Keratinocyte (primary cell): ENCODE measurements at regions not wholly inside any gene's neighbourhood (a gene's known extent, or its start where the extent isn't known, plus 50 kb on each side); places are given as distances from the start of the nearest gene placed in this dataset.

Experiments
- EZH2 ChIP-seq: IDR thresholded peaks from one replicate; pipeline ENCODE4 v1.6.1; 2012; ENCODE audit warnings: inconsistent platforms, mild to moderate bottlenecking, low read length, moderate library complexity
- TF ChIP-seq, protein P1 (sequence below), 3 experiments: IDR thresholded peaks in 1 of 3; conservative IDR thresholded peaks in 1 of 3; optimal IDR thresholded peaks in 1 of 3; 2 replicates in 2 of 3; 3 replicates in 1 of 3; pipeline versions ENCODE3 to v1.5.1; 2011; ENCODE audit warnings: low read length in 3 of 3, mild to moderate bottlenecking in 3 of 3, moderate library complexity in 2 of 3, control low read depth in 1 of 3, inconsistent platforms in 1 of 3; ENCODE audit not compliant: insufficient read depth in 2 of 3; ENCODE audit errors: extremely low read depth in 1 of 3

DNA sequence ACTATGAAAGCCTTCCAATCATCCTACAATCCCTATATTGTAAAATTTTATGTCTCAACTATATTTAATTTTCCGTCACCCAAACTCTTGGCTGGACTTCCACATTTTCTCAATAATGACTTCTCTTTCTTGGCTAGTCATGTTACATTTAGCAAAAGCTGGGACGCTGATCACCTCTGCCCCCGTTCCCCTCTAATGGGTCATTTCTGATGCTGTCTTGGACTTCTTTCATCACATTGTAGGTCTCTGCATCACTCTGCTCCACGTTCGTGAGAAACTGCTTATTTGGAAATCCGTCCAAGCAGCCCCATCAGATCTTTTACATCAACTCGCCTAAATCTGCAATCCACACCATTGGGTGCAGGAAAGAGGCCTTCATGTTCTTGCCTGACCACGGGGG is 203.8 kb downstream of the MYLK4 start:
- TF ChIP-seq, protein P1, sequence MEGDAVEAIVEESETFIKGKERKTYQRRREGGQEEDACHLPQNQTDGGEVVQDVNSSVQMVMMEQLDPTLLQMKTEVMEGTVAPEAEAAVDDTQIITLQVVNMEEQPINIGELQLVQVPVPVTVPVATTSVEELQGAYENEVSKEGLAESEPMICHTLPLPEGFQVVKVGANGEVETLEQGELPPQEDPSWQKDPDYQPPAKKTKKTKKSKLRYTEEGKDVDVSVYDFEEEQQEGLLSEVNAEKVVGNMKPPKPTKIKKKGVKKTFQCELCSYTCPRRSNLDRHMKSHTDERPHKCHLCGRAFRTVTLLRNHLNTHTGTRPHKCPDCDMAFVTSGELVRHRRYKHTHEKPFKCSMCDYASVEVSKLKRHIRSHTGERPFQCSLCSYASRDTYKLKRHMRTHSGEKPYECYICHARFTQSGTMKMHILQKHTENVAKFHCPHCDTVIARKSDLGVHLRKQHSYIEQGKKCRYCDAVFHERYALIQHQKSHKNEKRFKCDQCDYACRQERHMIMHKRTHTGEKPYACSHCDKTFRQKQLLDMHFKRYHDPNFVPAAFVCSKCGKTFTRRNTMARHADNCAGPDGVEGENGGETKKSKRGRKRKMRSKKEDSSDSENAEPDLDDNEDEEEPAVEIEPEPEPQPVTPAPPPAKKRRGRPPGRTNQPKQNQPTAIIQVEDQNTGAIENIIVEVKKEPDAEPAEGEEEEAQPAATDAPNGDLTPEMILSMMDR (optimal IDR thresholded peaks at IDR 0.05 in 1 of 3, IDR thresholded peaks at IDR 0.05 in 1 of 3, conservative IDR thresholded peaks at IDR 0.05 in 1 of 3; ENCODE audit: extremely low read depth in 1 of 3, insufficient read depth in 2 of 3, low read length in 3 of 3) = no peak
- no peak for TF ChIP-seq EZH2
